ENCODE measurements at regions not wholly inside any gene's neighbourhood (a gene's known extent, or its start where the extent isn't known, plus 50 kb on each side); places are given as distances from the start of the nearest gene placed in this dataset.
"Not testable (repeated sequence)": the region's sequence is repeated elsewhere in the genome, so short reads cannot be mapped to it uniquely, and the experiment has no call there.

DNA sequence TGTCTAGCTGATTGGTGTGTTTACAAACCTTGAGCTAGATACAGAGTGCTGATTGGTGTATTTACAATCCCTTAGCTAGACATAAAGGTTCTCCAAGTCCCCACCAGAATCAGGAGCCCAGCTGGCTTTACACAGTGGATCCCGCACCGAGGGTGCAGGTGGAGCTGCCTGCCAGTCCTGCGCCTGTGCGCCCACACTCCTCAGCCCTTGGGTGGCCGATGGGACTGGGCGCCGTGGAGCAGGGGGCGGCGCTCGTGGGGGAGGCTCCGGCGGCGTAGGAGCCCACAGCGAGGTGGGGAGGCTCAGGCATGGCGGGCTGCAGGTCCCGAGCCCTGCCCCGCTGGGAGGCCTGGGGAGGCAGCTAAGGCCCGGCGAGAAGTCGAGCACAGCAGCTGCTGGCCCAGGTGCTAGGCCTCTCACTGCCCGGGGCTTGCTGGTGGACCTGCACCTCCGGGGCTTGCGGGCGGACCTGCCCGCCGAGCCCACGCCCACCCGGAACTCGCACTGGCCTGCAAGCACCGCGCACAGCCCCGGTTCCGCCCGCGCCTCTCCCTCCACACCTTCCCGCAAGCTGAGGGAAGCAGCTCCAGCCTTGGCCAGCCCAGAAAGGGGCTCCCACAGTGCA is 51.0 kb upstream of the CDYL start:
- DNase-seq (ENCODE audit: low read depth in 2 of 2) = not testable (repeated sequence)

DNA sequence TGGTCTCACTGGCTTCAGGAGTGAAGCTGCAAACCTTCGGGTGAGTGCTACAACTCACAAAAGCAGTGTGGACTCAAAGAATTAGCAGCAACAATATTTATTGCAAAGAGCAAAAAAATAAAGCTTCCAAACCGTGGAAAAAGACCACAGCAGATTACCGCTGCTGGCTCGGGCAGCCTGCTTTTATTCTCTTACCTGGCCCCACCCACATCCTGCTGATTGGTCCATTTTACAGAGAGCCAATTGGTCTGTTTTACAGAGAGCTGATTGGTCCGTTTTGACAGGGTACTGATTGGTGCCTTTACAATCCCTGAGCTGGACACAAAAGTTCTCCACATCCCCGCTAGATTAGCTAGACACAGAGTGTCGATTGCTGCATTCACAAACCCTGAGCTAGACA is 51.5 kb upstream of the CDYL start:
- DNase-seq (ENCODE audit: low read depth in 2 of 2) = not testable (repeated sequence)

DNA sequence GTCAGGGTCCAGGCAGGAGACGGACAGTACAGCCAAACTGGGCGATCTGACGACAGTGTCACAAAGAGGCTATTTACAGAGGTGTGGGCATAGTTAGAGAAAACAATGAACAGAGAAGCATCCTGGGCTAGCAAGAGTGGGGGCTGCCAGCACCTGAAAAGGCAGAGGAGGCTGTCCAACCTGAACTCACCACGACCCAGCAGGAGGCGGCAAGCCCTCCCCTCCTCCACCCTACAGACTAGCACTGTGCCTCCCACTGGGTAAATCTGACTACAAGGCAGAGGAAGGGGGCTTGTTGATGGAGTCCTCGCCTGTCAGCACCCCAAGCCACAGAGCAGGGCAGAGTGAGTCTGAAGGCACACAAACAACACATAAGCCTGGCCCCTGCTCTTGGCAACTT is 52.8 kb upstream of the CDYL start:
- DNase-seq (ENCODE audit: low read depth in 2 of 2) = no peak

DNA sequence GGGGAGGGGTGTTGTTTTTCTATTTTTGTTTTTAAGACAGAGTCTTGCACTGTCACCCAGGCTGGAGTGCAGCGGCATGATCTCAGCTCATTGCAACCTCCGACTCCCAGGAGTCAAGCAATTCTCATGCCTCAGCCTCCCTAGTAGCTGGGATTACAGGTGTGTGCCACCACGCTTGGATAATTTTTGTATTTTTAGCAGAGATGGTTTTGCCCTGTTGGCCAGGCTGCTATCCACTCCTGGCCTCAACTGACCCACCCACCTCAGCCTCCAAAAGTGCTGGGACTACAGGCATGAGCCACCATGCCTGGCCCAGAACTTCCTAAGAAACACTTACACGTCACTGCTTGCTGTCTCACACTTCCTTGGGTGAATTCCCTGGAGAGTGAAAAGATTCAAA is 54.8 kb upstream of the CDYL start:
- DNase-seq (ENCODE audit: low read depth in 2 of 2) = not testable (repeated sequence)

DNA sequence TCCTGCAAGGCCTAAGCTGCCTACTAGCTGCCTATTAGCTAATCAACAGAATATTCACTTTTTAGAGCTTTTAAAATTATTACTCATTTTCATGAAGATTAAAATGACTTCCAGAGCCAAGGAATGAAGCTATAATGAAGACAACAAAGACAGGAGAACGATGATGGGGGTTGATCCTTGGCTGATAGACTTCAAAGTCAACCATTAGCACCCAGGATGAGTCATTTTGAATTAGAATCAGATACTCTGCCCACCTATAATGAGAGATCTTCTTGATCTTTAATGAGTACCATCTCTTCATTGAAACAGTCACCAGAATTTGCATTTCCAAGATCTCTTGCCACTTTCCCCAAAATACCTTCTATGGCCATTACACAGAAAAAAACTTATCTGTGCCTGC is 56.7 kb upstream of the CDYL start:
- no peak for DNase-seq (ENCODE audit: low read depth in 2 of 2)

DNA sequence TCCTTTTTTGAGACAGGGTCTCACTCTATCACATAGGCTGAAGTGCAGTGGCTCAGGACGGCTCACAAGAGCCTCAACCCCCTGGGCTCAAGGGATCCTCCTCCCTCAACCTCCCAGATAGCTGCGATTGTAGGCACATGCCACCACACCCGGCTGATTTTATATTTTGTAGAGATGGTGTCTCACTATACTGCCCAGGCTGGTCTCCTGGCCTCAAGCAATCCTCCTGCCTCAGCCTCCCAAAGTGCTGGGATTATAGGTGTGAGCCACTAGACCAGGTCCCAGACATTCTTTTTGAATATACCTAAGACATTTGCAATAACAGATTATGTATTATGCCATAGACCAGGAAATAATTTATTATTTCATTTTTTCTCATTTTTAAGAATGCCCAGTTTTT is 58.3 kb upstream of the CDYL start:
- DNase-seq (ENCODE audit: low read depth in 2 of 2) = no peak

DNA sequence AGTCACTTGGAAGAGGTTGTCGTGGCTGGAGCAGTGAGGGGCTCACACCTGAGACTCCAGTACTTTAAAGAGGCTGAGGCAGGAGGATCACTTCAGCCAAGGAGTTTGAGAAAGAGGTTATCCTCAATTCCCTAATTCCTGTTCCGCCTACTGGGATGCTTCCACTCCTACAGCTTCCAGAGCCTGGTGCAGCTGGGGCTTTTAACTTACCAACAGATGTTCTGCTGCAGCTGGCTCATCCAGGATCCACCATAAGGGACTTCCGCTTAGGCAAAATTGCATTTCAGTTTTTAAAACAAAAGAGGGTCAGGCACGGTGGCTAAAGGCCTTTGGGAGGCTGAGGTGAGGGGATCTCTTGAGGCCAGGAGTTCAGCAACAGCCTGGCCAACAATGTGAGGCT is 59.1 kb upstream of the CDYL start:
- DNase-seq (ENCODE audit: low read depth in 2 of 2) = no peak

DNA sequence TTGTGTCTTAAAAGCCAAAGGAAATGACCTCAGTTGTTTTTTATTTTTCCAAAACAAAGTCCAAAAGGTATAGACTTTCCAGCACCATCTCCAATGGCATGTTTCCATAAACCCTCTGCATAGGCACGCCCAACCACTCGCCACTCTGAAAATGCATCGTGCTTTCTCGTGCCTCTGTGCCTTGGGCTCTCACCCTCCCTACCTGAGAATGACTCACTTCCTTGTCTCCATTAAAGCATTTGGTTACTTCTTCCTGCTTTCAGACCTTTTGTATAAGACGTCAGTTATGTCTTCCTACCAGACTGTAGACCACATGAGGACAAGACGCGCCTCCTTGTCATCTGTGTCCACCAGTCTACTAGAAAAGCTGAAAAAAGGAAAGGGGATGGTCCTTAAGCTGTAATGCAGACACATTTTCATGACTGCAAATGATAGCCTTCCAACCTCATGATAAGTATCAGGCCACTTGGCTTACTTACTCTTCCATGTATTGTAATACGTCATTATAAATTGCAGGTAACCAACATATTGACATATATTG is 61.2 kb upstream of the CDYL start:
- no peak for DNase-seq (ENCODE audit: low read depth in 2 of 2)

DNA sequence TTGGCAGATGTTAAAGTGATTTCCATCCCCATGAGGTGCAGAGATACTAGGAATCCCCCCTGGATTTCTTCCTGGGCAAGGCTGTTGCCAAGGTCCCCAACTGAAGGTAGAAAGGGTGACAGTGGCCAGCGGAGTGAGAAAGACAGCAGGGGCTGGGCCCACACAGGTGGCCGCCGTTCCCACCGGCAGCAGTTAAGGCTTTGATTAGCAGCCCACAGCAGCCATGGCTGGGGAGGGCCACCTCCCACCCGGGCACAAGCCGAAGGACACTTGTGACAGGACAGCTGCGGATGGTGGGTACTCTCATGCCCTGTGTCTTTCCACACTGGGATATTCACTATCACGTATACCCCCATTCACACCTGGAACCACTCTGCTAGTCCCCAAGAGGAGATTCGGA is 63.9 kb upstream of the CDYL start:
- no peak for DNase-seq (ENCODE audit: low read depth in 2 of 2)

DNA sequence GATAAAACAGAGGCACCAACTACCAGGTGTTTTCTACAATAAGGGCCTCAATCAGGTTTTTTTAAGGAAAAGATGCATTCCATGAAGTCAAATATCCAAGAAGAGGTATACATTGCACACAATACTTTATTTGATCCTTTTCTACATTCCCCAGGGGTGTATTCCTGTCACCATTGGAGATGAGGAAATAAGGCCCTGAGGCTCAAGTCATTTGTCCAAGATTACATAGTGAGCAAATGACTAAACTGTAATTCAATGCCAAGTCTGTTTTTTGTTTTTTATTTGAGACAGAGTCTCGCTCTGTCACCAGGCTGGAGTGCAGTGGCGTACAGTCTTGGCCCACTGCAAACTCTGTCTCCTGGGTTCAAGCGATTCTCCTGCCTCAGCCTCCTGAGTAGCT is 69.2 kb upstream of the CDYL start:
- no peak for DNase-seq (ENCODE audit: low read depth in 2 of 2)

DNA sequence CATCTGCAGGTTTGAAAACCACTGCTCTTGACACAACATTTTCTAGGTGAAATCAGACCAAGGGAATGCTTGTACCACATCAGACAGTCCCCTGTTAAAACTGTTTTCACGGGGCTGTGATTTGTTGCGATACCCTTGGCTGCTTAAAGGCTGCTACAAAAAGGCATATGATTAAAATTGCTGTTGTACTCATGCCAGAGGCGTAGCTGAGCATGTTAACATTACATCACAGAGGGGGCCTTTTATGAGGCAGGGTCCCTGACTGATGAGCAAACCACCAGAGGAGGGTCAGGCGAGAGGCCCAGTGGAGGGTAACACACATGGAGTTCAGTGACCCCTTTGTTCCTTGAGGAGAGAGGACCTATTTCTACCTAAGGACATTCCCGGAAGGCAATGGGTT is 70.4 kb upstream of the CDYL start:
- DNase-seq (ENCODE audit: low read depth in 2 of 2) = no peak

DNA sequence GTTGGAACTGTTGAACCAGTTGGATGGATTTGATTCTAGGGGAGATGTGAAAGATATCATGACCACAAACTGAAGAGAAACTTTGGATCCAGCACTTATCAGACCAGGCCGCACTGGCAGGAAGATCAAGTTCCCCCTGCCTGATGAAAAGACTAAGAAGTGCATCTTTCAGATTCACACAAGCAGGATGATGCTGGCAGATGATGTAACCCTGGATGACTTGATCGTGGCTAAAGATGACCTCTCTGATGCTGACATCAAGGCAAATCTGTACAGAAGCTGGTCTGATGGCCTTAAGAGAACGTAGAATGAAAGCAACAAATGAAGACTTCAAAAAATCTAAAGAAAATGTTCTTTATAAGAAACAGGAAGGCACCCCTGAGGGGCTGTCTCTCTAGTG is 72.8 kb upstream of the CDYL start:
- DNase-seq (ENCODE audit: low read depth in 2 of 2) = no peak

DNA sequence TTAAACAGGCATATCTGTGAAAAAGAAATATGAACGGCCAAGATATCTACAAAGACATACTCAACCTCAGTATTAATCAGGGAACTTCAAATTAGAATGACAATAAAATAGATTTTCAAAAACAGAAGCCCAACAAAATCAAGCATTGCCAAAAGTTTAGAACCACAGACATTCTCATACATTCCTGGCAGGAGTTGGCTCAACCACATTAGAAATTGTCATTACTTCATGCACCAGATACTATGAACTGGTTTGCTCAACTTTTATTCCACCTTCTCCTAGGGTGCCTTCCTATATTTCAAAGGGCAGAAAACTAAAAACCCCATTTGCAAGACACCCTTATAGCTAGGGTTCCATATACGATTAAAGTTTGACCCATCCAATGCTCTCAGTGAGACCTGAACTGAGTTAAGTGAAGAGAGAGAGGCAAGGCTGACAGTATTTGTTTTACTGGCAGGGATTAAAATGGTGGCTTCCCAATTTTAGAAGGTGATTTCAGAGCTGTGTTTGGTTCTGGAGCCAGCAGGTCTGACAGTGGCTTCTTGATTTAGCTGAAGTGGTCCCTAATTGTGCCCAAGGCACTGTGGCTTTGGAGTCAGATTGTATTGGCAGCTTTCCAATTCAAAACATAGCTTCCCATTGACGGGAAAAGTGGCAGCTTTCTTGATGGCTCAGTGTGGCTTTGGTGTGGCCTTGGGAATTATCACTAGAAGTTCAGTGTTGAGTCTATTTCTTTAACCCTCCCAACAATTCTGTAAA is 77.1 kb upstream of the CDYL start:
- DNase-seq (ENCODE audit: low read depth in 2 of 2) = no peak

DNA sequence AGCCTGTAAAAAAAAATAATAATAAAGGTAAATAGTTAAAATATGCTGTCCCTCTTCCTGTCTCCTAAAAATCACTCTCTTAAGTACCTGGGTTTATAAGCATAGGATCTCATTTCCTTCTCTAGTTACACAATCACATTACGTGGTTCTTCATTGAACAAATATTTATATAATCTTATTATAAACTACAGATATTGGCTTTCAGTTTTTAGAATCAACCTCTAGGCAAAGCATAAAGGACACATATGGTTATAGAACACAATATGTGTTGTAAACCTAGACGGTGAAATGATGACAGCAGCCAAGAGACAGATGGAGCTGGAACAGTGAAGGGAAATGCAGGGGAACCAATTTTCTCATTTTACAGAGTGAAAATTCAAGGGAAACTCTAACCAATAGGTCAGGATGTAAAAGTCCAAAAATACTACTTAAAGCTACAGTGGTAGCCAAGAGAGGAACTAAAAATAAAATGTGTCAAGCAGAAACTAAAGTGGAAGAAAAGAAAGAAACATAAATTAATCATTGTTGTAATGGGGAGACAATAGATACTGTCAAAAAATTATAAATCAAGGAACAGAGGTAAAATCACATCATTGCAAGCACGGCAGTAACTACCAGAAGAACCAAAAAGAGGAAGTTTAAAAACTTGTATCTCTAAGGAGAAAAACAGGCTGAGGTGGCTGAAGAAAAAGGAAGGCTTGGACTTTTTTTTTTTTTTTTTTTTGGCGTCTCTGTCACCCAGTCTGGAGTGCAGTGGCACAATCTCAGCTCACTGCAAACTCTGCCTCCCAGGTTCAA is 82.8 kb upstream of the CDYL start:
- DNase-seq (ENCODE audit: low read depth in 2 of 2) = no peak

DNA sequence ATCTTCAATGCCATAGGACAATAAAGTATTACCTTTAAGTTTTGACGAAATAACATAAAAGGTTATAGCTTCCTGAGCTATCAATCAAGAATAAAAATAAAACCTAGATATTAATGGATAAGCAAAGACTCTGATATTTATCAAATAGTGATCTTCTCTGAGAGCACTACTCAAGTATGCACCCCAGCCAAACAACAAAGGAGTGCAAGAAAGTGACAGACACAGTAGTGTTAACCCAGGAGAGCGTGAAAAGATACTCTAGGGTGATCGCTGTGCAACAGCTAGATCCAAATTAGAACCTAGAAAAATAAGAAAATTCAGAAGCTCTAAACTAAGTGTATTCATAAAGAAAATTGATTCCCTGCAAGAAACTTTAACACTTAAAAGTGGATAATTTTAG is 83.5 kb upstream of the CDYL start:
- no peak for DNase-seq (ENCODE audit: low read depth in 2 of 2)

DNA sequence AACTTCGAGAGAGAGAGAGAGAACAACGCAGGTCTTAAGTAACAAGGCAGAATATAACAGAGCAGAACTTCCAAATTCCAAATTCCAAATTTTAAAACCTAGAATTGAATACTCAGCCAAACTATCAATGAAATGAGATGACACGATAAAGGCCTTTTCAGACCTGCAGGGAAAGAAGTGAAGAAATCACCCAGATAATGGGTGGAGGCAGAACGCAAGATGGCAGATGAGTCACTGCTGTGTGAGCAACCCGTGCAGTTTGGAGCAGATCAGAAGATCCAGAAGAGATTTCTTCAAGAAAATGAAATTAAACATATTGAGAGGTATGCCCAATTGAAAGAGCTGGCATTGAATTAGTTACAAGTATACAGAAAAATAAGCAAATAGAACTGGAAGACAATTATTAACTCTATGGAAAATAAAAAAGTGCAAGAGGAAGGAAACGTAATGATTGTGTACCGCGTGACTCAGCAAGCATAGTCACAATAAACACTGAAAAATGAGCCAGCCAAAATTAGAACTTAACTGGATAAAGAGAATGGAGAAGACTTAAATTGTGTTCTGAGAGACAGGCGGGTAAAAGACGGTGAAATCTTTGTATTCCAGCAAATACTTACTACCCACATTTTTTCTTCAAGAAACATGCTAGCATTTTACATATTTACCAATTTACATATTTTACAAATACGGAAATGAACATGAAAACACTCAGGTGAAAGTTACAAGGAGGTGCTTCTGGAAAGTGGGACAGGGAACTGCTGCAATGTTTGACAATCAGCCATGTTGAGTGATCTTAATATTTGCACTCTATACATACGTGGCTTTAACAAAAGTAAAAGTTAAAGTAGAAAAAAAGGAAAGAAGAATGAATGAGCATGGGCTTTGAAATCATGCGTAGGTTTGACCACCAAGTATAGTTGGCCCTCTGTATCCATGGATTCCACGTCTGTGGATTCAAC is 87.9 kb upstream of the CDYL start:
- DNase-seq (ENCODE audit: low read depth in 2 of 2) = no peak

DNA sequence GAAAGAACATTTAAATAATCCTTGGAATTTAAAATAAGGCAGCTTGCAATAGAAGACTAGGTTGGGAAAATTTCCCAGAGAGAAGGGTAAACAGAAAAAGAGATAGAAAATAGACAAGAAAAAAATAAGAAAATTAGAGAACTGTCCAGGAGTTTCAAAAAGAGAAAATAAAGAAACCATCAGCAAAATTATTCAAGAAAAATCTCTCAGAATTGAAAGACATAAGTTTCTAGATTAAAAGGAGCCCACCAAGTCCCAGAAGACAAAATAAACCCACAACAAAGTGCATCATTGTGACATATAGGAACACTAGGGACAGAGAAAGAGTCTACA is 88.6 kb upstream of the CDYL start:
- DNase-seq (ENCODE audit: low read depth in 2 of 2) = no peak

DNA sequence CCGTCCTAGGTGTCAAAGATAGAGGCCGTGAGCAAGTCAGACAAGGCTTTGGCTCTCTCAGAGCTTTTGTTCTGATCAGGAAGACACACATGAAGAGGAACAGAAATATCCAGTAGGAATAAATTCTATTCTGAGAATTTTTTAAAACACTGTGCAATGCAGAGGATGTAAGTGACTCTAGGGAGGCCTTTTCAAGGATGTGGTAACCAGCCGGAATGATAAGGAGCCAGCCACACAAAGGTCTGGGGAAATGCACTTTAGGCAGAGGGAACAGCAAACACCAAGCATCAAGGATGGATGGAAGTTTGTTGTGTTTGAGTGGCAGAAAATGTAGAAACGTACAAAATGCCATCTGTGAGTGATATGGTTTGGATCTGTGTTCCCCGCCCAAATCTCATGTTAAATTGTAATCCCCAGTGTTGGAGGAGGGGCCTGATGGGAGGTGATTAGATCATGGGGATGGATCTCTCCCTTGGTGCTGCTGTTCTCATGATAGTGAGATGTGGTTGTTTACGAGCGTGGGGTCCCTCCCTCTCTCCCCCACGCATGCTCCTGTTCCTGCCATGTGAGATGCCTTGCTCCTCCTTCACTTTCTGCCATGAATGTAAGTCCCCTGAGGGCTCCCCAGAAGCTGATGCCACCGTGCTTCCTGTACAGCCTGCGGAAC is 93.6 kb upstream of the CDYL start:
- DNase-seq (ENCODE audit: low read depth in 2 of 2) = no peak

DNA sequence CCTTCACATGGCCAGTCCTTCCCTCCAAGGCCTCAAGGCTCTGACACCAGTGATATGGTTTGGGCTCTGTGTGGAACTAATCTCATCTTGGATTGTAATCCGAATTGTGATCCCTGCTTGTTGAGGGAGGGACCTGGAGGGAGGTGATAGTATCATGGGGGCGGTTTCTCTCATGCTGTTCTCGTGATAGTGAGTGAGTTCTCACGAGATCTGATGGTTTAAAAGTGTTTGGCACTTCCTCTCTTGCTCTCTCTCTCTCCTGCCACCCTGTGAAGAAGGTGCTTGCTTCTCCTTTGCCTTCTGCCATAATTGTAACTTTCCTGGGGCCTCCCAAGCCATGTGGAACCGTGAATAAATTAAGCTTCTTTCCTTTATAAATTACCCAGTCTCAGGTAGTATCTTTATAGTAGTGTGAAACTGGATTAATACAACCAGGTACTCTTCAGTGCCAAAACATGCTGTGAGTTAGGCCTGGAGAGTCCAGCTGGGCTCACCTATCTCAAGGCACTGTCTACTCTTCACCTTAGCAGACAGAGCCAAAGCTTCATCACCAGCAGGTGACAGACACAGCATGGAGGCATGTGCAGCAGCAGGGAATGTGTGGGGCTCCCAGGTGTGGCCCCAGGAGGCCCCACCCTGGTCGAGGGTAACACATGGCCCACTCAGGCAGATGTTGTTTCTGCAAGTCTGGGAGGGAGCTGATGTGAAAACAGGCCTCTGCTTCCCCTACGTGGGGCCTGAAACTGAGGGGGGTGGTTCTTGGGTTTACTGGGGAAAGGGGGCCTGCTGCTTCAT is 97.5 kb upstream of the CDYL start:
- no peak for DNase-seq (ENCODE audit: low read depth in 2 of 2)

DNA sequence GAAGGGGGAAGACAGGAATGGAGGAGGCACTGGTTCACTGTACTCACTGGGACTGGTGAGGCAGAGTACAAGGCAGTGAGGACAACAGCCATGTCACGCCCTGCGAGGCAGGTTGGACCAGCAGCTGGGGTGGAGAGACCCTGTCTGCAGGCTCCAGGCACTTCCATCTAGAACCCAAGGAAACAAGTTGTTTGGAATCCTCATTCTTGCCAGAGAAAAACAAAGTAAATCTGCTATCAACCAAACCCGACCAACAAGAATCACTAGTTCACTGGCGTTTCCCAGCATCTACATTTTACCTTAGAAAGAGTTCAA is 98.5 kb upstream of the CDYL start:
- DNase-seq (ENCODE audit: low read depth in 2 of 2) = no peak
